Activated T-cell treated with anti-CD3 and anti-CD28 coated beads for 4 hours (primary cell): ENCODE measurements at regions not wholly inside any gene's neighbourhood (a gene's known extent, or its start where the extent isn't known, plus 50 kb on each side); places are given as distances from the start of the nearest gene placed in this dataset.
"Not testable (repeated sequence)": the region's sequence is repeated elsewhere in the genome, so short reads cannot be mapped to it uniquely, and the experiment has no call there.

ENCODE experiments used
- DNase-seq: peaks from one replicate; pipeline ENCODE4 v3.0.0-alpha.2; 2020

- DNase-seq = no peak
Measured at GRCh38 chr11:122439866-122440810, 215.4 kb upstream of the UBASH3B start.

- no peak for DNase-seq
Measured at GRCh38 chr11:122436188-122436555, 219.3 kb upstream of the UBASH3B start.

GRCh38 chr11:122435540-122436187 is 219.9 kb upstream of the UBASH3B start:
- DNase-seq = no peak

- no peak for DNase-seq
Measured at GRCh38 chr11:122434786-122435185, 220.7 kb upstream of the UBASH3B start.

GRCh38 chr11:122430490-122430889 is 225.0 kb upstream of the UBASH3B start:
- DNase-seq = no peak

- no peak for DNase-seq
Measured at GRCh38 chr11:122426073-122426472, 229.4 kb upstream of the UBASH3B start.

GRCh38 chr11:122424636-122425035 is 230.9 kb upstream of the UBASH3B start:
- DNase-seq = no peak

GRCh38 chr11:122423886-122424285 is 231.6 kb upstream of the UBASH3B start:
- no peak for DNase-seq

- no peak for DNase-seq
Measured at GRCh38 chr11:122423273-122423672, 232.2 kb upstream of the UBASH3B start.

GRCh38 chr11:122422682-122423081 is 232.8 kb upstream of the UBASH3B start:
- DNase-seq = no peak

GRCh38 chr11:122421702-122422101 is 233.8 kb upstream of the UBASH3B start:
- no peak for DNase-seq

GRCh38 chr11:122418032-122418431 is 237.5 kb upstream of the UBASH3B start:
- DNase-seq = no peak

GRCh38 chr11:122414406-122415018 is 241.0 kb upstream of the UBASH3B start:
- no peak for DNase-seq

GRCh38 chr11:122413677-122414076 is 241.8 kb upstream of the UBASH3B start:
- no peak for DNase-seq

- no peak for DNase-seq
Measured at GRCh38 chr11:122412581-122412980, 242.9 kb upstream of the UBASH3B start.

GRCh38 chr11:122406466-122406865 is 249.1 kb upstream of the UBASH3B start:
- DNase-seq = no peak

GRCh38 chr11:122405547-122406341 is 249.8 kb upstream of the UBASH3B start:
- no peak for DNase-seq

- DNase-seq = no peak
Measured at GRCh38 chr11:122404571-122404970, 251.0 kb upstream of the UBASH3B start.

GRCh38 chr11:122401581-122401980 is 253.9 kb upstream of the UBASH3B start:
- DNase-seq = not testable (repeated sequence)

- no peak for DNase-seq
Measured at GRCh38 chr11:122399375-122399774, 256.1 kb upstream of the UBASH3B start.

- DNase-seq = no peak
Measured at GRCh38 chr11:122398851-122399250, 256.7 kb upstream of the UBASH3B start.

GRCh38 chr11:122398167-122398566 is 257.4 kb upstream of the UBASH3B start:
- DNase-seq = no peak

GRCh38 chr11:122395282-122395681 is 260.2 kb upstream of the UBASH3B start:
- DNase-seq = no peak
